Gastroesophageal sphincter (tissue), 4 donors: ENCODE measurements at regions not wholly inside any gene's neighbourhood (a gene's known extent, or its start where the extent isn't known, plus 50 kb on each side); places are given as distances from the start of the nearest gene placed in this dataset.
A peak's percentile ranks its signal among the peaks of the same experiment; 100 is the strongest.

Experiments
- ATAC-seq: fragments of 150-250 bp; one replicate; pipeline ENCODE4 v1.9.1; 2016; ENCODE audit warnings: mild to moderate bottlenecking, moderate library complexity
- H3K27ac ChIP-seq, 4 donors: fragments of 200-600 bp; sonication (generic) in 3 of 4; 1 replicate in 3 of 4; 2 replicates in 1 of 4; pipeline ENCODE4 v1.5.1; 2016 to 2019
- H3K27me3 ChIP-seq: fragments of 200-600 bp; sonication (generic); one replicate; pipeline ENCODE4 v1.5.1; 2019
- H3K36me3 ChIP-seq, 2 donors: fragments of 200-600 bp; sonication (generic); one replicate each; pipeline ENCODE4 v1.5.1; 2019; ENCODE audit warnings: control low read depth in 1 of 2
- H3K4me1 ChIP-seq, 3 donors: fragments of 200-600 bp; sonication (generic); 1 replicate in 2 of 3; 2 replicates in 1 of 3; pipeline ENCODE4 v1.5.1; 2016 to 2019; ENCODE audit warnings: control low read depth in 2 of 3
- H3K4me3 ChIP-seq, 2 donors: fragments of 200-600 bp; sonication (generic); one replicate each; pipeline ENCODE4 v1.5.1; 2019; ENCODE audit warnings: mild to moderate bottlenecking in 1 of 2, moderate library complexity in 1 of 2
- H3K9me3 ChIP-seq, 3 donors: fragments of 200-600 bp; sonication (generic); one replicate each; pipeline ENCODE4 v1.5.1; 2017 to 2019; ENCODE audit warnings: control low read depth in 2 of 3
- EP300 ChIP-seq: sonication (generic); formaldehyde crosslinking; IDR thresholded peaks from one replicate; pipeline ENCODE4 v1.6.1; 2017; ENCODE audit warnings: antibody characterized with exemption, mild to moderate bottlenecking
- POLR2A ChIP-seq, 2 donors: fragments of 450-650 bp; IDR thresholded peaks; one replicate each; pipeline ENCODE4 v1.6.1; 2017; ENCODE audit warnings: antibody characterized with exemption in 2 of 2, mild to moderate bottlenecking in 2 of 2, moderate library complexity in 1 of 2
- POLR2AphosphoS5 ChIP-seq: sonication (generic); formaldehyde crosslinking; IDR thresholded peaks from one replicate; pipeline ENCODE4 v1.6.1; 2017; ENCODE audit warnings: antibody characterized with exemption
- WGBS, 2 donors: methylation state at CpG; one replicate each; pipeline ENCODE4 v1.1.5; 2018; ENCODE audit warnings: low coverage in 1 of 2; 5-methylcytosine and 5-hydroxymethylcytosine counted together
- TF ChIP-seq, protein P1 (sequence below), 4 experiments: fragments of 200-600 bp in 2 of 4; fragments of 450-650 bp in 2 of 4; sonication (generic) in 1 of 4; IDR thresholded peaks; one replicate each; pipeline ENCODE4 v1.5.1; 2017 to 2019; ENCODE audit warnings: antibody characterized with exemption in 4 of 4, mild to moderate bottlenecking in 2 of 4, moderate library complexity in 2 of 4

DNA sequence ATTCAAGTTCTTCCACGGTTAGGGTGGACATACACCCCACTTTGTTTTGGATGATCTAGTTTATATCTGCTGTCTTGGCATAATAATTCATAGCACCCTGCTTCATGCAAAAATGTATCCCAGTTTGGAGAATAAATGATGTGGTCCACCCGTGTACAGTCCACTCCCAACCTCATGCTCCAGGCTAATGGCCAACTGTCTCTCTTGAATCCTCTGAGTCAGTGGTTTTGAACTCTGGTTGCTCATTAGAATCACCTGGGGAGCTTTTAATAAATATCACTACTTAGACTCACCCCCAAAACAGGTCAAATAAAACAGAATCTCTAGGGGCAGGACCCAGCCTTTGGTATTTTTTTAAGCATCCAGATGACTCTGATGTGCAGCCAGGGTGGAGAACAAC lies 78.5 kb downstream of the SDC1 start:
- no peaks in the 10 kb centered on the region for H3K36me3 ChIP-seq
- TF ChIP-seq EP300 (no peak), POLR2AphosphoS5 (no peak), POLR2A (IDR thresholded peaks at IDR 0.05) (no peak)
- TF ChIP-seq, protein P1, sequence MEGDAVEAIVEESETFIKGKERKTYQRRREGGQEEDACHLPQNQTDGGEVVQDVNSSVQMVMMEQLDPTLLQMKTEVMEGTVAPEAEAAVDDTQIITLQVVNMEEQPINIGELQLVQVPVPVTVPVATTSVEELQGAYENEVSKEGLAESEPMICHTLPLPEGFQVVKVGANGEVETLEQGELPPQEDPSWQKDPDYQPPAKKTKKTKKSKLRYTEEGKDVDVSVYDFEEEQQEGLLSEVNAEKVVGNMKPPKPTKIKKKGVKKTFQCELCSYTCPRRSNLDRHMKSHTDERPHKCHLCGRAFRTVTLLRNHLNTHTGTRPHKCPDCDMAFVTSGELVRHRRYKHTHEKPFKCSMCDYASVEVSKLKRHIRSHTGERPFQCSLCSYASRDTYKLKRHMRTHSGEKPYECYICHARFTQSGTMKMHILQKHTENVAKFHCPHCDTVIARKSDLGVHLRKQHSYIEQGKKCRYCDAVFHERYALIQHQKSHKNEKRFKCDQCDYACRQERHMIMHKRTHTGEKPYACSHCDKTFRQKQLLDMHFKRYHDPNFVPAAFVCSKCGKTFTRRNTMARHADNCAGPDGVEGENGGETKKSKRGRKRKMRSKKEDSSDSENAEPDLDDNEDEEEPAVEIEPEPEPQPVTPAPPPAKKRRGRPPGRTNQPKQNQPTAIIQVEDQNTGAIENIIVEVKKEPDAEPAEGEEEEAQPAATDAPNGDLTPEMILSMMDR (IDR thresholded peaks at IDR 0.05): no peak
- peaks cover 0 to 4% (median 0%) of the 10 kb centered on the region in 3 donors for H3K4me1 ChIP-seq
- H3K9me3 ChIP-seq: no peaks in the 10 kb centered on the region
- H3K27me3 ChIP-seq: no peaks in the 10 kb centered on the region
- ATAC-seq: no peak
- H3K27ac ChIP-seq: no peak overlapping the region
- no peak overlapping the region for H3K4me3 ChIP-seq
- WGBS, 2 donors: 61 to 70% methylated on average over 2 of the region's 2 CpGs

DNA sequence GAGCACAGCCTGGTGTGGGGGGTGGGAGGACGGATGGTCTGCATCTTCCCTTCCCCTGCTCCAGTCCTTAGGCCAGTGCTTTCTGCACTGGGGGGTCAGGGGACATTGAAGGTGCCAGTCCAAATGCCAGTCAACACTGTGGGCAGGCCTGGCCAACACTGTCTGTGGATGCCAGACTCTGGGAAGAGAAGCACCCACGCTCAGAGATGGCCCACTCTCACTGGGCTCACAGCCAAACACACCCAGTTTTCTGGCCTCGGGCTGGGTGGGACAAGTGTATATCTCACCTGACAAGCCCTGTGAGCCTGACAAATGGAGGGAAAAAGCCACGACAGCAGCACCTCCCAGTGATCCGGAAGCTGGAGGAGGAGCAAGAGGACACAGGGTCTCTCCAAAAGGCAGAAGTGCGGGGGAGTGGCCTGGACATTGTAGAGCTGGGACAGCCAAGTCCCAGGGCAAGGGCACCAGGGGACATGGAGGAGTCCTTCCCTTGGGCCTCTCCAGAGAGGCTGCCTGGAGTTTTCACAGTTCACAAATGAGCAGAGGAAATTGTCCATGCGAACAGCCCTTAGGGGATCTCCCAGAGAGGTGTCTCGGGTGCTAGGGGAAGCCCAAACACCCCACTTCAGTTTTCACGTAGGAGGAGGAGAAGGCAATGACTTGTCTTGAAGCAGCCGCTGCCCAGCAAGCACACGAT lies 79.3 kb downstream of the SDC1 start:
- no peak overlapping the region for H3K27ac ChIP-seq
- no peak for ATAC-seq
- H3K4me3 ChIP-seq: no peak overlapping the region

DNA sequence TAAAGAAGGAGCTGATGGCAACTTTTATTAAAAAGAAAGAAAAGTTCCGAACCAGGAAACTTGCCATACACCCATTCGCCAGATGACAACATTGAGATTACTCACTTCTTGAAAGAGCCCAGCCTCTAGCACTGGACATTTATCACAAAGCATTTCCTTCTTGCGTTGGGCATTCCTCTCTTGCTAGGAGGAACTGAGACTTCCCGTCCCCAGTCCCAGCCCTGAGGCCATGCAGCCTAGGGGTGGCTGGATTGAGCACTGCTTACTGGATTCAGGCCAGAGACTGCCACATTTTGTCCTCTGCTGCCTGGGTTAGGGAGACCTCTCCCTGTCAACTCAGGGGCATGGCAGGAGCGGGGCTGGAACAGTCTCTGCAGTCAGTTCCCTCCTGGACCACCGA lies 80.1 kb downstream of the SDC1 start:
- TF ChIP-seq POLR2A (IDR thresholded peaks at IDR 0.05): no peak
- TF ChIP-seq POLR2AphosphoS5: no peak
- TF ChIP-seq, protein P1 (IDR thresholded peaks at IDR 0.05): no peak
- no peak for TF ChIP-seq EP300
- no peak overlapping the region for H3K27ac ChIP-seq
- H3K36me3 ChIP-seq: no peaks in the 10 kb centered on the region
- 68 to 76% methylated on average over 4 to 5 of the region's 6 CpGs for WGBS, 2 donors
- ATAC-seq: no peak
- peaks cover 0 to 7% (median 0%) of the 10 kb centered on the region in 3 donors for H3K4me1 ChIP-seq
- no peaks in the 10 kb centered on the region for H3K27me3 ChIP-seq
- H3K4me3 ChIP-seq: no peak overlapping the region
- no peaks in the 10 kb centered on the region for H3K9me3 ChIP-seq

More for the DNA sequence above, 79.3 kb downstream of the SDC1 start:
- Histone ChIP-seq H3K9me3 (no peaks in the 10 kb centered on the region), H3K36me3 (no peaks in the 10 kb centered on the region), H3K4me1 (peaks cover 0 to 7% (median 0%) of the 10 kb centered on the region in 3 donors), H3K27me3 (no peaks in the 10 kb centered on the region)
- WGBS, 2 donors: 47 to 62% methylated on average over 5 to 6 of the region's 11 CpGs
- TF ChIP-seq EP300: no peak
- no peak for TF ChIP-seq POLR2A (IDR thresholded peaks at IDR 0.05)
- TF ChIP-seq POLR2AphosphoS5: no peak
- TF ChIP-seq, protein P1 (IDR thresholded peaks at IDR 0.05): no peak

DNA sequence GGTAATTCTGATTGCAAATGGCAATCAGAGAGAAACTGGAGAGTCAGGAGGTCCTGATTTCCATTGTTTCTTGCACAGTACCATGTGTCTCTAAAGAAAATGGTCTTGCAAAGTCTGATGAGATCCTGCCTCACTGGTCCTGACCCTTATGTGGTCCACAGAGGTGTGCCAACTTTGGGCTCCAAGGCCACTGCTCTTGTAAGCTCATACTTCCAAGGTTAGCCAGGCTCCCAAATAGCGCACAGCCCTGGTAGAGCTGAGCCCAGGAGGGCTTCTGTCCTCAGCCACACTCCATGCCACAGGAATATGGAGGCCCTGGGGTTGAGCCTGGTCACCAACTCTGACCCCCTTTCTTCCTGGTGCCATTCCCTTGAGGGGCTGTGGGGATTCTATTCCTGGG lies 80.7 kb downstream of the SDC1 start:
- ATAC-seq: no peak
- Histone ChIP-seq H3K27me3 (no peaks in the 10 kb centered on the region), H3K4me3 (no peak overlapping the region), H3K9me3 (no peaks in the 10 kb centered on the region), H3K27ac (no peak overlapping the region), H3K36me3 (no peaks in the 10 kb centered on the region), H3K4me1 (peaks cover 0 to 7% (median 0%) of the 10 kb centered on the region in 3 donors)
- no peak for TF ChIP-seq POLR2A (IDR thresholded peaks at IDR 0.05)
- WGBS, 2 donors: 88% methylated on average over 1 of the region's 1 CpG; no CpG with 5 or more reads in 1 of the 2 donors

DNA sequence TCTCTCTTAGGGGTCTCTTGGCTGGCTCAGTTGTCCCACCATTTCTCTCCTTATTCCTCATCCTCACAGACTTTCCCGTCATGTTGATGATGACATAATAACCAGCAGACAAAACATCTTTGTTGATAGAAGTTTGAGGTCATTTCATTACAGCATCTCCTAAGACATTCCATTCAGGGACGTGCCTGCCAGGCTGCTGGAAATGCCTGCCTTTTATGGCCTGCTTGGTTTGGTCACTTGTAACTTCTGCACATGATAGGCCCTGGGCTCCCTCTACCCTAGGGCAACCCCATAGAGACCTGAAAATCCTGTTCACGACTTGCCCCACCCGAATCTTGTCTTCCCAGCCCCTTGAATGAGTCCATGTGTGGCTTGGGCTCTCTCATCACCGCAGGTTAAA lies 81.7 kb downstream of the SDC1 start:
- ATAC-seq: no peak
- WGBS, 2 donors: 51 to 74% methylated on average over 3 to 4 of the region's 5 CpGs

DNA sequence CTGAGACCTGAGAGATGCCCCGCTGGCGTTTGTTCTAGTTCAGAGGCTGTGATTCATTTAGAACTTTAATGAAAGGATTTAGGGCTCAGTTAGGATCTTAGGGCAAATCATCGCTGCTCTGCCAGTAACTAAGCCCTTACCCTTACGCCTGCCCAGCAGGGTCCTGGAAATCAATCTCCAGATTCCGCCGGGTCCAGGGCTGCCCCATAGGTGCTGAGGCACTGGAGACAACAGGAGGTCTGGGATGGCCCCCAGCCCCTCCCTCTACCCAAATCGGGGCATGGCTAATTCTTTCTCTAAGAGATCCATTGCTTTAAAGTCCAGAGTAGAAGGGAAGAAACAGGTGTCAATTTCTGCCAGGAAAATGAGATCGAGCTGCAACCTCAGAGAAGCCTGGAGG lies 83.1 kb downstream of the SDC1 start:
- Histone ChIP-seq H3K27ac (peak overlapping the region in 2 of 4 donors; percentile 17 to 19), H3K36me3 (no peaks in the 10 kb centered on the region), H3K4me1 (peaks cover 0 to 7% (median 0%) of the 10 kb centered on the region in 3 donors), H3K27me3 (no peaks in the 10 kb centered on the region), H3K9me3 (no peaks in the 10 kb centered on the region), H3K4me3 (no peak overlapping the region)
- WGBS, 2 donors: 100% methylated on average over 2 of the region's 8 CpGs; no CpG with 5 or more reads in 1 of the 2 donors
- no peak for TF ChIP-seq POLR2A (IDR thresholded peaks at IDR 0.05)
- TF ChIP-seq, protein P1 (IDR thresholded peaks at IDR 0.05): no peak
- TF ChIP-seq POLR2AphosphoS5: no peak
- no peak for TF ChIP-seq EP300
- no peak for ATAC-seq

More for the DNA sequence above, 81.7 kb downstream of the SDC1 start:
- no peak overlapping the region for H3K27ac ChIP-seq
- no peaks in the 10 kb centered on the region for H3K9me3 ChIP-seq
- no peak overlapping the region for H3K4me3 ChIP-seq
- no peak for TF ChIP-seq EP300
- peak; percentile 58 for TF ChIP-seq POLR2AphosphoS5
- no peaks in the 10 kb centered on the region for H3K27me3 ChIP-seq
- H3K36me3 ChIP-seq: no peaks in the 10 kb centered on the region
- H3K4me1 ChIP-seq: peaks cover 0 to 7% (median 0%) of the 10 kb centered on the region in 3 donors
